Spleen (tissue), 7 donors: ENCODE measurements at regions not wholly inside any gene's neighbourhood (a gene's known extent, or its start where the extent isn't known, plus 50 kb on each side); places are given as distances from the start of the nearest gene placed in this dataset.

Experiments
- POLR2A ChIP-seq, 3 donors: fragments of 450-650 bp; IDR thresholded peaks; one replicate each; pipeline ENCODE4 v1.5.1; 2017; ENCODE audit warnings: antibody characterized with exemption in 3 of 3, mild to moderate bottlenecking in 1 of 3
- TF ChIP-seq, protein P1 (sequence below), 11 experiments: fragments of 200-600 bp in 7 of 11; fragments of 450-650 bp in 4 of 11; sonication (generic) in 4 of 11; IDR thresholded peaks in 8 of 11; conservative IDR thresholded peaks in 3 of 11; 1 replicate in 7 of 11; 2 replicates in 4 of 11; pipeline versions ENCODE4 v1.4.0 to v1.8.0; 2016 to 2021; ENCODE audit warnings: antibody characterized with exemption in 11 of 11, inconsistent platforms in 4 of 11, mild to moderate bottlenecking in 1 of 11
- donor health status: DM: no; HTN: no; CAD: no; lungs with moderate emphysema.
- donor health status: DM: no; HTN: no; CAD: no.
- donor health status: DM: no; HTN: no; CAD: no.

DNA sequence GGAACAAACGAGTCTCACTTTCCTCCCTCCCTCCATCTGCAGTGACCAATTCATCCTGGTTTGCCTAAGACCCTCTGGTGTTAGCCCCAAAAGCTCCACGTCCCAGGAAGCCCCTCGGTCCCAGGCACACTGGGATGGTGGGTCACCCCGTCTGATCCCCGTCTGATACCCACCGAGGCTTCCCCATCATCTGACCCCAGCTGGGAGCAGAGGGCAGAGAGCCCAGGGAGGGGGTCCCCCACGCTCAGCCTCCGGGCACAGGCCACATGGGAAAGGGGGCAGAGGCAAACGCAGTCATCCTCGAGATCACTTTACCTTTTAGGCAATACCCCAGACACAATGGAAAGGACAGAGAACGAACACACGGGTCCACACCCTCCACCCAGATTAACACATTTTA, 291.6 kb upstream of the PPP2R2D start:
- TF ChIP-seq, protein P1, sequence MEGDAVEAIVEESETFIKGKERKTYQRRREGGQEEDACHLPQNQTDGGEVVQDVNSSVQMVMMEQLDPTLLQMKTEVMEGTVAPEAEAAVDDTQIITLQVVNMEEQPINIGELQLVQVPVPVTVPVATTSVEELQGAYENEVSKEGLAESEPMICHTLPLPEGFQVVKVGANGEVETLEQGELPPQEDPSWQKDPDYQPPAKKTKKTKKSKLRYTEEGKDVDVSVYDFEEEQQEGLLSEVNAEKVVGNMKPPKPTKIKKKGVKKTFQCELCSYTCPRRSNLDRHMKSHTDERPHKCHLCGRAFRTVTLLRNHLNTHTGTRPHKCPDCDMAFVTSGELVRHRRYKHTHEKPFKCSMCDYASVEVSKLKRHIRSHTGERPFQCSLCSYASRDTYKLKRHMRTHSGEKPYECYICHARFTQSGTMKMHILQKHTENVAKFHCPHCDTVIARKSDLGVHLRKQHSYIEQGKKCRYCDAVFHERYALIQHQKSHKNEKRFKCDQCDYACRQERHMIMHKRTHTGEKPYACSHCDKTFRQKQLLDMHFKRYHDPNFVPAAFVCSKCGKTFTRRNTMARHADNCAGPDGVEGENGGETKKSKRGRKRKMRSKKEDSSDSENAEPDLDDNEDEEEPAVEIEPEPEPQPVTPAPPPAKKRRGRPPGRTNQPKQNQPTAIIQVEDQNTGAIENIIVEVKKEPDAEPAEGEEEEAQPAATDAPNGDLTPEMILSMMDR (IDR thresholded peaks at IDR 0.05 in 8 of 11, conservative IDR thresholded peaks at IDR 0.05 in 3 of 11), result no peak
- TF ChIP-seq POLR2A (IDR thresholded peaks at IDR 0.05), result no peak
